H9 (cell line): ENCODE measurements at regions not wholly inside any gene's neighbourhood (a gene's known extent, or its start where the extent isn't known, plus 50 kb on each side); places are given as distances from the start of the nearest gene placed in this dataset.

Experiments used
- DNase-seq: peaks from one replicate; pipeline ENCODE4 v3.0.0-alpha.2; 2017
- H2AFZ ChIP-seq: one replicate; pipeline ENCODE4 v1.6.1; 2013; ENCODE audit warnings: mild to moderate bottlenecking, low read length, control low read depth, moderate library complexity
- H2AK5ac ChIP-seq: 2 replicates; pipeline ENCODE4 v1.6.1; 2013; ENCODE audit warnings: low read length, control low read depth, mixed read lengths; ENCODE audit not compliant: insufficient read length
- H2BK120ac ChIP-seq: one replicate; pipeline ENCODE4 v1.6.1; 2013; ENCODE audit warnings: low read depth, mild to moderate bottlenecking, low read length, control low read depth, inconsistent platforms; ENCODE audit not compliant: poor library complexity, severe bottlenecking
- H2BK12ac ChIP-seq: 2 replicates; pipeline ENCODE4 v1.6.1; 2013; ENCODE audit warnings: low read length, control low read depth, mixed read lengths, low read depth; ENCODE audit not compliant: insufficient read length
- H2BK15ac ChIP-seq: 2 replicates; pipeline ENCODE4 v1.6.1; 2013; ENCODE audit warnings: low read depth, low read length, control low read depth
- H2BK20ac ChIP-seq: one replicate; pipeline ENCODE4 v1.6.1; 2013; ENCODE audit warnings: low read depth, mild to moderate bottlenecking, low read length, control low read depth, inconsistent platforms; ENCODE audit not compliant: poor library complexity, severe bottlenecking
- H2BK5ac ChIP-seq: 2 replicates; pipeline ENCODE4 v1.6.1; 2013; ENCODE audit warnings: low read length, control low read depth, mixed read lengths; ENCODE audit not compliant: insufficient read length
- H3K14ac ChIP-seq: 2 replicates; pipeline ENCODE4 v1.6.1; 2013; ENCODE audit warnings: low read length, control low read depth; ENCODE audit not compliant: insufficient read depth
- H3K18ac ChIP-seq: 2 replicates; pipeline ENCODE4 v1.6.1; 2013; ENCODE audit warnings: low read depth, mild to moderate bottlenecking, mixed read lengths, low read length, control low read depth; ENCODE audit not compliant: insufficient read length
- H3K23ac ChIP-seq: 2 replicates; pipeline ENCODE4 v1.6.1; 2013; ENCODE audit warnings: low read length, control low read depth, mixed read lengths, low read depth; ENCODE audit not compliant: insufficient read length
- H3K23me2 ChIP-seq: 2 replicates; pipeline ENCODE4 v1.6.1; 2013; ENCODE audit warnings: low read depth, mild to moderate bottlenecking, mixed read lengths, low read length, control low read depth; ENCODE audit not compliant: insufficient read length, poor library complexity, severe bottlenecking
- H3K27ac ChIP-seq: 2 replicates; pipeline ENCODE4 v1.5.1; 2013; ENCODE audit warnings: low read length, control low read depth, mixed read lengths, low read depth; ENCODE audit not compliant: insufficient read length
- H3K27me3 ChIP-seq: 2 replicates; pipeline ENCODE4 v1.6.1; 2013; ENCODE audit warnings: low read length, control low read depth, inconsistent platforms; ENCODE audit not compliant: insufficient read depth
- H3K4ac ChIP-seq: 2 replicates; pipeline ENCODE4 v1.6.1; 2013; ENCODE audit warnings: low read depth, mild to moderate bottlenecking, control low read depth, inconsistent platforms, low read length, moderate library complexity
- H3K4me1 ChIP-seq: 2 replicates; pipeline ENCODE4 v1.6.1; 2013; ENCODE audit warnings: low read length, control low read depth, inconsistent platforms; ENCODE audit not compliant: insufficient read depth
- H3K4me2 ChIP-seq: 2 replicates; pipeline ENCODE4 v1.6.1; 2013; ENCODE audit warnings: low read length, control low read depth, mixed read lengths; ENCODE audit not compliant: insufficient read length, insufficient read depth
- H3K56ac ChIP-seq: 2 replicates; pipeline ENCODE4 v1.6.1; 2013; ENCODE audit warnings: low read depth, mild to moderate bottlenecking, mixed read lengths, low read length, control low read depth; ENCODE audit not compliant: insufficient read length
- H3K79me1 ChIP-seq: 2 replicates; pipeline ENCODE4 v1.6.1; 2013; ENCODE audit warnings: low read depth, mild to moderate bottlenecking, moderate library complexity, low read length, control low read depth, inconsistent platforms; ENCODE audit not compliant: insufficient read depth, poor library complexity, severe bottlenecking
- H3K79me2 ChIP-seq: 2 replicates; pipeline ENCODE4 v1.6.1; 2013; ENCODE audit warnings: low read length, control low read depth, inconsistent platforms; ENCODE audit not compliant: insufficient read depth
- H3K9ac ChIP-seq: 2 replicates; pipeline ENCODE4 v1.6.1; 2013; ENCODE audit warnings: low read length, control low read depth, mixed read lengths; ENCODE audit not compliant: insufficient read length; ENCODE audit errors: extremely low read depth
- H3K9me3 ChIP-seq: one replicate; pipeline ENCODE4 v1.6.1; 2013; ENCODE audit warnings: low read depth, low read length, inconsistent platforms; ENCODE audit not compliant: control insufficient read depth
- H3T11ph ChIP-seq: one replicate; pipeline ENCODE4 v1.6.1; 2013; ENCODE audit warnings: mild to moderate bottlenecking, low read length, control low read depth, inconsistent platforms
- H4K20me1 ChIP-seq: one replicate; pipeline ENCODE4 v1.6.1; 2013; ENCODE audit not compliant: control insufficient read depth, insufficient read length, insufficient read depth
- H4K5ac ChIP-seq: 2 replicates; pipeline ENCODE4 v1.6.1; 2013; ENCODE audit warnings: low read depth, mild to moderate bottlenecking, mixed read lengths, low read length, control low read depth; ENCODE audit not compliant: insufficient read length
- H4K8ac ChIP-seq: replicated peaks from 2 replicates; pipeline ENCODE4 v1.6.1; 2013; ENCODE audit warnings: low read length, control low read depth, mixed read lengths, low read depth; ENCODE audit not compliant: insufficient read length
- H4K91ac ChIP-seq: 2 replicates; pipeline ENCODE4 v1.6.1; 2013; ENCODE audit warnings: low read depth, mild to moderate bottlenecking, moderate library complexity, mixed read lengths, low read length, control low read depth; ENCODE audit not compliant: insufficient read length
- H3K27ac Mint-ChIP-seq, 3 experiments: 2 replicates in 2 of 3; 3 replicates in 1 of 3; pipeline ENCODE4 v1.8.0; 2020 to 2021; ENCODE audit warnings: mixed read lengths in 3 of 3, mild to moderate bottlenecking in 1 of 3, moderate library complexity in 1 of 3
- H3K27me3 Mint-ChIP-seq: 2 replicates; pipeline ENCODE4 v1.8.0; 2021; ENCODE audit warnings: low read depth, mild to moderate bottlenecking, moderate library complexity, mixed read lengths
- H3K36me3 Mint-ChIP-seq, 3 experiments: 2 replicates in 2 of 3; 3 replicates in 1 of 3; pipeline ENCODE4 v1.8.0; 2020 to 2021; ENCODE audit warnings: low read depth in 3 of 3, mixed read lengths in 3 of 3; ENCODE audit not compliant: insufficient read depth in 1 of 3
- H3K4me1 Mint-ChIP-seq, 2 experiments: 2 replicates each; pipeline ENCODE4 v1.8.0; 2020; ENCODE audit warnings: mixed read lengths in 2 of 2
- H3K4me3 Mint-ChIP-seq, 2 experiments: 2 replicates in 1 of 2; 3 replicates in 1 of 2; pipeline ENCODE4 v1.8.0; 2020 to 2021; ENCODE audit warnings: mild to moderate bottlenecking in 2 of 2, mixed read lengths in 2 of 2, moderate library complexity in 1 of 2
- H3K9me3 Mint-ChIP-seq, 2 experiments: 2 replicates in 1 of 2; 3 replicates in 1 of 2; pipeline ENCODE4 v1.8.0; 2020; ENCODE audit warnings: mild to moderate bottlenecking in 2 of 2, mixed read lengths in 2 of 2, moderate library complexity in 1 of 2
- WGBS: extraction: QIAGEN DNeasy Blood & Tissue Kit; methylation state at CpG from one replicate; pipeline ENCODE4 v1.1.7; 2013; ENCODE audit warnings: missing lambda C conversion rate, low lambda C conversion rate, mixed read lengths; ENCODE audit not compliant: insufficient read length; ENCODE audit errors: extremely low coverage; 5-methylcytosine and 5-hydroxymethylcytosine counted together
- TF ChIP-seq, protein P1 (sequence below): fragments of 200-600 bp; sonication (generic); conservative IDR thresholded peaks from 3 replicates; pipeline ENCODE4 v1.8.0; 2021; ENCODE audit warnings: antibody characterized with exemption, mild to moderate bottlenecking

GRCh38 chr5:145539201-145539600, 295.9 kb downstream of the PRELID2 start:
- H3K4me1 ChIP-seq, result peaks cover 2% of the 10 kb centered on the region; the same call in 1 of the 2 replicates

More at GRCh38 chr5:145539201-145539600, 295.9 kb downstream of the PRELID2 start:
- Histone ChIP-seq H2BK5ac (no peak overlapping the region), H3K23me2 (no peaks in the 10 kb centered on the region), H2BK12ac (no peak overlapping the region), H3K79me2 (no peaks in the 10 kb centered on the region), H3K23ac (no peak overlapping the region), H2BK120ac (no peak overlapping the region), H2BK20ac (no peak overlapping the region), H3T11ph (no peak overlapping the region), H3K9ac (no peak overlapping the region), H3K56ac (no peak overlapping the region), H4K8ac (no peak overlapping the region), H4K5ac (no peak overlapping the region), H3K4ac (no peak overlapping the region), H4K20me1 (no peaks in the 10 kb centered on the region), H3K4me2 (no peak overlapping the region), H3K79me1 (no peaks in the 10 kb centered on the region), H2AK5ac (no peak overlapping the region), H3K14ac (no peak overlapping the region), H3K27ac (no peak overlapping the region), H3K9me3 (no peaks in the 10 kb centered on the region), H2BK15ac (no peak overlapping the region), H4K91ac (no peak overlapping the region), H3K18ac (no peak overlapping the region), H3K27me3 (no peaks in the 10 kb centered on the region), H2AFZ (no peak overlapping the region)
- no CpG with 5 or more reads among the region's 2 CpGs for whole genome bisulfite sequencing
- H3K9me3 Mint-ChIP-seq, result peaks cover 9 to 11% of the 10 kb centered on the region in 2 experiments
- no peak overlapping the region for H3K4me3 Mint-ChIP-seq
- H3K36me3 Mint-ChIP-seq, result peaks cover 0 to 9% (median 0%) of the 10 kb centered on the region in 3 experiments; a peak in 4 of 7 replicates
- H3K4me1 Mint-ChIP-seq, result peaks cover 13 to 14% of the 10 kb centered on the region in 2 experiments
- TF ChIP-seq, protein P1, sequence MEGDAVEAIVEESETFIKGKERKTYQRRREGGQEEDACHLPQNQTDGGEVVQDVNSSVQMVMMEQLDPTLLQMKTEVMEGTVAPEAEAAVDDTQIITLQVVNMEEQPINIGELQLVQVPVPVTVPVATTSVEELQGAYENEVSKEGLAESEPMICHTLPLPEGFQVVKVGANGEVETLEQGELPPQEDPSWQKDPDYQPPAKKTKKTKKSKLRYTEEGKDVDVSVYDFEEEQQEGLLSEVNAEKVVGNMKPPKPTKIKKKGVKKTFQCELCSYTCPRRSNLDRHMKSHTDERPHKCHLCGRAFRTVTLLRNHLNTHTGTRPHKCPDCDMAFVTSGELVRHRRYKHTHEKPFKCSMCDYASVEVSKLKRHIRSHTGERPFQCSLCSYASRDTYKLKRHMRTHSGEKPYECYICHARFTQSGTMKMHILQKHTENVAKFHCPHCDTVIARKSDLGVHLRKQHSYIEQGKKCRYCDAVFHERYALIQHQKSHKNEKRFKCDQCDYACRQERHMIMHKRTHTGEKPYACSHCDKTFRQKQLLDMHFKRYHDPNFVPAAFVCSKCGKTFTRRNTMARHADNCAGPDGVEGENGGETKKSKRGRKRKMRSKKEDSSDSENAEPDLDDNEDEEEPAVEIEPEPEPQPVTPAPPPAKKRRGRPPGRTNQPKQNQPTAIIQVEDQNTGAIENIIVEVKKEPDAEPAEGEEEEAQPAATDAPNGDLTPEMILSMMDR, result no peak
- no peak overlapping the region for H3K27ac Mint-ChIP-seq
- no peak for DNase-seq
- no peaks in the 10 kb centered on the region for H3K27me3 Mint-ChIP-seq
